Stimulated activated CD8-positive, alpha-beta memory T cell treated with anti-CD3 and anti-CD28 coated beads, Interleukin-2, amount 100 ng/mL, for 48 hours (primary cell): ENCODE measurements at regions not wholly inside any gene's neighbourhood (a gene's known extent, or its start where the extent isn't known, plus 50 kb on each side); places are given as distances from the start of the nearest gene placed in this dataset.

Experiments
- DNase-seq, 2 donors: peaks; one replicate each; pipeline ENCODE4 v3.0.0-alpha.2; 2020; ENCODE audit warnings: low read depth in 2 of 2

DNA sequence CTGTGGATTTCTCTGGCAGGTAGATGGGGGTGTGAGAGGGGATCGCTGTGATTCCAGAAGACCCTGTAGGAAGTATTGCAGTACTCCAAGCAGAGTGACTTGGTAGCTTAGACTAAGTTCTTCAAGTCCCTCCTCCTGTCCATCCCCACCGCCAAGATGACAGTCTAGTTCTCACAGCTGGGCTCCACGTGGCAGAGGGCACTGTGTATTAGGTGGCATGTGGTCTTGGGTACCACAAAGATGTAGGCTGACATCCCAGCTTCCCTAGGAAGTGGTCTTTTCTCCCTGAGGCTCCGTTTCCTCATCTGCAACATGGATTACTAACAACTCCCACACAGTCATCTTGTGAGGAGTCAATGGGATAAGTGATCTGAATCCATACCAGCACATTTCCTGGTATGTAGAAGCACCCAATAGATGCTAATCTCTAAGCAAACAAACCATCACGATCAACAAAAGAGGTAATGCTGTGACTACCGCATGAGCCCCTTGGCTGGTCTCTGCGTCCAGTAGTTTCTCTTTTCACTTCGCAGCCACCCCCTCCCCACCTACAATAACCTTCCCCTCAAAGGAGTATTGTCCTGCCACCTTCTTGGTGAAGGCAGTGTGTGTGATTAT, 349.1 kb upstream of the EEF2KMT start:
- no peak for DNase-seq

DNA sequence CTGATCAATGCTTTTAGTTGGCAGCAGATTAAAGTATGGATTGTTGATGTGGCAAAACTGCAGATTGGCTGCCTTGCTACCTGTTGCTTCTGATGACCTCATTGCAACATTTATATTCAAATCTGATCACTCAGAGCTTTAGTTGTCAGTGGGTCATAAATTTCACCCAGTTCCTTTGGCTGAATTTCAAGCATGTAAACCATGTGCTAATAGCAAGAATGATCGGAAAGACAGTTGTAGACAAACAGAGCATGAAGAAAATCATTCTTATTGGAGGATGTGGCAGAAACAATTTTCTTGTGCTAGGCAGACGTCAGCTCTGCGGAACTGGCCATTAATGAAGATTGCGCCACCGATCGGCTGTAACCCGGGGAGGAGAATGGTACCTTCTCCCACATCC, 346.6 kb upstream of the EEF2KMT start:
- no peak for DNase-seq

DNA sequence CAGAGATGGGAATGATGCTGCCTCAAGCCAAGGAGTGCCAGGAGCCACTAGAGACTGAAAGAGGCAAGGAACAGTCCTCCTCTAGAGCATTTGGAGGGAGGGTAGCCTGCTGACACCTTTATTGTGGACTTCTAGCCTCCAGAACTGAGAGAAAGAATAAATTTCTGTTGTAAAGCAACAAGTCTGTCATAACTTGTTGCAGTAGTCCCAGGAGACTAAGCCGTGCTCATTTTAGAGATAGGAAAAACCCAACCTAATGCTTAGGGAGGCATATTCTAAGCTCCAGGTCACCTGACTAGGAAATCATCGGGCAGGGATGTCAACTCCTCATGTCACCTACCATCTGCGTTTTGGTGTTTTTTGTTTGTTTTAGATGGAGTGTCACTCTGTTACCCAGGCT, 345.4 kb upstream of the EEF2KMT start:
- no peak for DNase-seq

DNA sequence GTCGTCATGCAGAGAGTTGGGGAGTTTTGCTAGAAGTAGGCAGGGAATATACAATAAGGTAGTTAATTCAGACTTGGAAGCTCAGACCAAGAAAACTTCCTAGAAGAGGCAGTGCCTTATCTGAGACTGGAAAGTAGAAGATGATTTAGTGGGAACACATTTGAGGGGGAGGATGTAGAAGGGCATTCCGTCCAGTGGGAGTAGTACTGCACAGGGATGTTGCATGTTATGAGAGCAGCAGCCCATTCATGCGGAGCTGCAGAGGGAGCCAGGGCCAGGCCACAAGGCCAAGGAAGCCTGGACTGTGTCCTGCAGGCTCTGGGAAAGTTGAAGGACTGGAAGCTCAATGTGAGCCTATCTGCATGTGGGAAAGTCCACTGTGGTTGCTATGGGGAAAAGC, 344.5 kb upstream of the EEF2KMT start:
- DNase-seq = no peak

DNA sequence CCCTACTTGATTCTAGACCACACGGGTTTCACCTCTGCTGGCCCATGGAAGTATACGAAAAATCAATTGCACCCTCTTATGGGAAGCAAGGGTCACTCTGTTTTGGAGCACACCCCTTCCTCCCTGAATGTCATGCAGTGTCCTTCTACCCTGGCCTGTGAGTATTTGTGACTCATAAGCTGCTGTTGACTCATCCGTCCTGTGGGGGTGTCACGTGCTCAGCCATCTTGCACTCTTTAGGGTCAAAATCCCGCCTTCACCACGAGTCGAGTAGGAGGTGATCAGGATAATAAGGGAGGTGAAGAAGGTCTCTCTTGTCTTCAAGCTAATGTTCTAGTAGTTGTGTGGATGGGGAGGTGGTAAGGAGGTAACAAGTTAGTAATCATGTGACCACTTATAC, 341.0 kb upstream of the EEF2KMT start:
- no peak for DNase-seq

DNA sequence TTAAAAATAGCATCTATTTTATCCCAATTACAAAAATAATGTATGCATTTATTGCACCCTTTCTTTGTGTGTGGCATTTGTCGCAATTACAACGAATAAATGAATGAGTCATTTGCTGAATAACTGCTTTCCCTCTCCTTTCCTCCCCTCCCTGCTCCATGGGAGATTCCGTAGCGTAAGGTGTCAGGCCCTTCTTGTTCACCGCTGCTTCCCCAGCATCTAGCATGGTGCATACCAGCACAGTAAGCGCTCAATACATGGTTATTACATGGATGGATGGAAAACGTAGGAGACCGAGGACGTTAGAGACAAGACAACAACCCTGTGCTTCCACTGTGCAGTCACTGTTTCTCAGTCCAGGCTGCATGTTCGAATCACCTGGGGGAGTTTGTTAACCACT, 336.0 kb upstream of the EEF2KMT start:
- DNase-seq = no peak

DNA sequence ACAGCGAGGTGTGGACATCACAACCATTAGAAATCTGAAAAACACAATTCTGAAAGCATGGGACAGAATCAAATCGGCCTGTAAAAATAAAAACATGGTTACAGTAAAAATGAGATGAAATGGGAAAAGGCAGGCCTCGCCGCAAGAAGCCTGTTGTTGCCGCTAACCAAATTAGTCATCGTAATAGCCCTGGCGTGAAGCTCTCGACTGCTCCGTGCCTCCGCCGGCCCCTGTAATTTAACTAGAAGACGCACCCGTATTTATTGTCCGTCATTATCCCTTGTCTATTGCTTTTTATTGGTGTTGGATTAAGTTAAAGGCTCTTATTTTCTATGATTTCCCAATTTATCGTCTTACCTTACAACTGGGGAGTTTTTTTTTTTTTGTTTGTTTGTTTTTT, 334.6 kb upstream of the EEF2KMT start:
- DNase-seq = no peak

DNA sequence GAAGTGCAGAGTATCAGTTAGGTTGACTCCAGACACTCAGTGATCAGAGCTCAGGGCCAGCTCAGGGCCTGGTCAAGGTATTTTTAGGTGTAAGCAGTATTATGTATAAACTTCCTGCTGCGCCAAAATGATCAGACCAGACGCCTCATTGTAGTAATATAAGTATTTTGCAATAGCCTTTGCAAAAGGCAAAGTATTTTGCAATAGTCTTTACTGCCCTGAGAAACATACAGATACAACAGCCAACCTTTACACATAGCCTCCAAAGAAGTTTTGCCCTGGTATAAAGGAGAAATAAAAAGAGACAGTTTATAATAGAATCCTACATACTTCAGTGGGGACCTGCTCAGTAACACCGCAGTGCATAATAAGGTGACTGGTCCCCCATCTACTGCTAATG, 333.0 kb upstream of the EEF2KMT start:
- DNase-seq = no peak

DNA sequence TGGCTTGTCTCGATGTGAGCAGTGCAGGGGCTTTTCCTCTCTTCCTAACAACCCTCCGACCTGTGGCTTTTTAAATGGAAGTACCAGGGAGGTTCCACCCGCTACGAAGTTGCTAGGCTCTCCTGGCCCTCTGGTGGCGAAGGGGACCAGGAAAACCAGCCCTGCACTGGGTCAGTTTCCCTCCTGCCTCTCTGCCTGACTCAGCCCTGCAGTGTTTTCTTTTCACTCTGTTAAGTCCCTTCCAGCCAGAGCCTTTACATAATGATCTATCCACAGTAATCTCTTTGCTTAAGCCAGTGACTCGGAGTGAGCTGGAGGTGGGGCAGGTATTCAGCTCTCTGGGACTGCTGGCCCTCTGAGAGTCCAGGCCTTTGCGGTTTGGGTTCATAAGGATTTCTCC, 331.3 kb upstream of the EEF2KMT start:
- no peak for DNase-seq

DNA sequence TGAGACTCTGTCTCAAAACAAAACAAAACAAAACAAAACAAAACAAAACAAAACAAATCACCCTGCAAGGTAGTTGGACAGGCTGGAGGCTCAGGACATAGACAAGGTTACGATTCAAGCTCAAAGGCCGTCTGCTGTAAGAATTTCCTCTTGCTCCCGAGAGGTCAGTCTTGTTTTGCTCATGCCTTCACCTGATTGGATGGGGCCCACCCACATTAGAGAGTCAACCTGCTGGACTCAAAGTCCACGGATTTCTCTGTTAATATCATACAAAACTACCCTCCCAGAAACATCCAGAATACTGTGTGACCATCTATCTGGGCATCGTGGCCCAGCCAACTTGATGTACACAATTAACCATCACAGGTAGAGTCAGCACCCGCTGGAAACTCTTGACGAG, 330.0 kb upstream of the EEF2KMT start:
- DNase-seq = no peak

DNA sequence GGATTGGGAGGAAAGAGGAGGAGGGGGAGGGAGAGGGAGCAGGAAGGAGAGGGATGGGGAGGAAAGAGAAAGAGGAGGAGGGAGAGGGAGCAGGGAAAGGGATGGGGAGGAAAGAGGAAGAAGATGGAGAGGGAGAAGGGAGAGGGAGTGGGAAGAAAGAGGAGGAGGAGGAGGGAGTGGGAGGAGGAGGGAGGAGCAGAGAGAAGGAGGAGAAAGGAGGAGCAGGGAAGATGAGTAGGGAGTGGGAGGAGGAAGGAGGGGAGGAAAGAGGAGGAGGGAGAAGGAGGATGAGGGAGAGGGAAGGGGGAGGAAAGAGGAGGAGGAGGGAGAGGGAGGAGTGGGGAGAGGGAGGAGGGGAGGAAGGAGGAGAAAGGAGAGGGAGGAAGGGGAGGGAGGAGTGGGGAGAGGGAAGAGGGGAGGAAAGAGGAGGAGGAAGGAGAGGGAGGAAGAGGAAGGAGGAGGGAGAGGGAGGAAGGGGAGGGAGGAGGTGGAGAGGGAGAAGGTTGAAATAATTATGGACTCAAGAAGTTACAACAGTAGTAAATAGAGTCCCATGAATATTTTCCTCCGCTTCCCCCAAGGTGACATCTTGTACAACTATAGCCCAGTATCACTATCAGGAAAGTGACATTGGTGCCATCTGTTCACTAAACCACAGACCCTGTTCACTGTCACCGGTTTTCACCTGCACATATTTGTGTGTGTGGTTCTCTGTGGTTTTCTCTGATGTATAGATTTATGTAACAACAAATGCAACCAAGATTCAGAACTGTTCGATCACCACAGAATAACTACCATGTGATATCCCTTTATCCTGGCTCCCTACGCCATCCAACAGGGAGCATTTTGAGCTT, 325.3 kb upstream of the EEF2KMT start:
- no peak for DNase-seq

DNA sequence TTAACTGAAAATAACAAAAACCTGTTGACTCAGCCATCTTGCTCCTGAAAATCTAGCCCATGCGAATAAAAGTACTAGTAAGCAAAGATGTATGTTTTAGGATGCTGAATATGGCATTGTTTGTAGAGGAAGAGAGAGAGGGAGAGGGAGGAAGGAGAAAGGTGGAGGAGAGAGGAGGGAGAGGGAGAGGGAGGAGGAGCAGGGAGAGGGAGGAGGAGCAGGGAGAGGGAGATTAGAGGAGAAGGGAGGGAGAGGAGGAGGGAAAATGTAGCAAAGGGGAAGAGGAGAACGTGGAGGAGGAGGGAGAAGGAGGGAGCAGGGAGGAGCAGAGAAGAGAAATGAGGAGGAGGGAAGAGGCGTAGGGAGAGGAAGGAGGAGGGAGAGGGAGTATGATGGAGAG, 324.5 kb upstream of the EEF2KMT start:
- DNase-seq = no peak

DNA sequence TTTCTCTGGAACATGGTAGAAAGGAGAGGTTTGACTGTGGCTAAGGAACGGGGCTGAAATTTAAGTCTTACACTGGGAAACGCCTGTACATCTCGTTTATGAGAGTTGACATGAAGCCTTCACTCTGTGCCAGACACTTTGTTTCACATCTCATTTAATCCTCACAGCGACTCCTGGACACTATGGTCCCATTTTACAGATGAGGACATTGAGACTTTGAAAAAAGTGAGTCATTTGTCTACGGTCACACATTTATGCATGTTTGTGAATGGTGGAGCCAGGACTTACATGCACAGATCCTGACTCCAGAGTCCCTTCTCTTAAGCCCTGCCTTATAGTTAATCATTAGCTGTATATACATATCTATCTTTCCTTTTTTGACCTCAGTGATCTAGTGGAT, 318.4 kb upstream of the EEF2KMT start:
- DNase-seq = no peak

DNA sequence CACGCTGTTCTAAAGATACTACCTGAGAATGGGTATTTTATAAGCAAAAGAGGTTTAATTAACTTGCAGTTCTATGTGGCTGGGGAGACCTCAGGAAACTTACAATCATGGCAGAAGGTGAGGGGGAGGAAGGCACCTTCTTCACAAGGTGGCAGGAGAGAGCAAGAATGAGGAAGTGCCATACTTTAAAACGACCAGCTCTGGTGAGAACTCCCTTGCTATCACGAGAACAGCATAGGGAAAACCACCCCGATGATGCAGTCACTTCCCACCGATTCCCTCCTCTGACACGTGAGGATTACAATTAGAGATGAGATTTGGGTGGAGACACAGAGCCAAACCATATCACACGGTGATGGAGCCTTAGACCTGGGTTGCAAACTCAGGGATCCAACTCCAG, 317.5 kb upstream of the EEF2KMT start:
- DNase-seq = no peak

DNA sequence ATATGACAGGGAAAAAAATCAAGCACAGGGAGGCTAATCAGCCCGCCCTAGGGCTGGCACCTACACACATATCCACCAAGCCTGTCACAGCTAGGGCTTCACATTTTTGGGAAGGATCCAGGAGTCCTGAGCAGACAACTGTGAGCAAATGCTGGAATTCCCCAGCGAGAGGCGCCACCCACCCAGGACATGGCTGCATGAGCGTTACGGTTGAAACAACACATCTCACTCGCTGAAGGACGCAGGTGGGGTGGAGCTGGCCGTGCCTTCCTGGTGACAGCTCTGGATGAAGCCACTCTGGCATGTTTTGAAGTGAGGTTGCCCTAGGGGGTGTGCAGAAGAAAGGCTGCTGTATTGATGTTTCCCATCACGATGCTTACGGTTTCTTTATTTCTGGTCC, 315.1 kb upstream of the EEF2KMT start:
- DNase-seq = no peak

DNA sequence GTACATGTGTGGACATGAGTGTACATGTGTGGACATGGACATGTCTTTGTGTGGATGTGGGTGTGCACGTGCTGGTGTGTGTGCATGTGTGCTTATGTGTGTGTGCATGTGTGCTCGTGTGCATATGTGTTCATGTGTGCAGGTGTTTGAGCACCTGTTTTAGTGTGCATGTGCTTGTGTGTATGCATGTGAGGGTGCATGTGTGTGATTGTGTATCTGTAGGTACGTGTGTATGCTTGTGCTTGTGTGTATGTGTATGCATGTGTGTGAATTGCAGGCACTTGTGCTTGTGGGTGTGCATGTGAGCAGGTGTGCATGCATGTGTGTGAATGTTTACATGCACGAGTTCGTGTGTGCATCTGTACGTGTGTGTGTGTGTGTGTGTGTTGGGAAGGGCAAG, 300.6 kb upstream of the EEF2KMT start:
- no peak for DNase-seq

DNA sequence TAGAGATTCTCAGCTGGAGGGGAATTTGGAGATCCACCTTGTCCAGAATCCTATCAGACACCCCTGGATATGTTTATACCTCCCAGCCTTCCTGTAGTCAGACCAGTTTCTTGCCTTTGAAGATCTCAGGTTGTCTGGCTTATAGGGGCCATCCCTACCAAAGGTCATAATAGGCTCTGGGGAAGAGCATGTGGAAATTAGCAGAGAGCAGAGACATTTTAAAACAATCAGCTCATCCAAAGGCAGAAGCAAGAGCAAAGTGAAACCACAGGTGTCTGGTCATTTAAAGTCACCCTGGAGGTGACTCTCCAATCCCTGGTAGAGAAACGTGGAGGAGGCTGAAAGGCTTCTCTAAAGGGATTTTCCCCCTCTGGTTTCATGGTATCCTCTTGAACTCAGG, 299.3 kb upstream of the EEF2KMT start:
- no peak for DNase-seq

DNA sequence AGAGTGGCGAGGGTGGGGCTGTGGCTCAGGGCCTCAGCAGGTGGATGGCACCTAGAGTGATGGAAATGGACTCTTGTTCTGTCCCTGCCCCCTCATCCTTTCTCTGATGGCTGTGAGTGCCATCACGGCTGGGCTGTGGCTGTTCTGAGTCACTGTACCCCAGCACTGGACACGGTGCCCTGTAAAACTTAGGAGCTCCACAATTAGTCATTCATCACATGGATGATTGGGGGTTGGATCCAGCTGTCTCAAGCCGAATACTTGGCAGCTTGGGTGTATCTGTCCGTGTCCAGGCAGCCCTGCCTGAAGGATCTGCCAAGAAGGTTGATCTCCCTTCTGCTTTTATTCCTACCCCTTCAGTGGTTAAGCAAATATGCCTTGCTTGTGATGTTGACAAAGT, 295.5 kb upstream of the EEF2KMT start:
- DNase-seq = no peak

DNA sequence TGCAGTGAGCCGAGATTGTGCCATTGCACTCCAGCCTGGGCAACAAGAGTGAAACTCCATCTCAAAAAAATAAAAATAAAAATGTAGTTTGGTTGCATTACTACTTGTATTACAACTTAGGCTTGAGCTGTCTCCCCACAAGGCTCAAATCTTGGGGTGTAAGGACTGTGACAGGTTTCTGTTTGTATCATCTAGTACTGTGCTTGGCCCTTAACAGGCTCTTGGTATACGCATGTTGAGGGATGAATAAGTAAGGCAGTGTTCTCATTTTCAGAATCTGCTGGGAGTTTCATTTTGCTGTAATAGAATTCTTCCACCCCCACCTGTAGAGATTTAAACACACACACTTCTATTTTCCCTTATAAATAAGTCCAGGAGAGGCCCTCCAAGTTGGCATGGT, 289.4 kb upstream of the EEF2KMT start:
- DNase-seq = no peak

DNA sequence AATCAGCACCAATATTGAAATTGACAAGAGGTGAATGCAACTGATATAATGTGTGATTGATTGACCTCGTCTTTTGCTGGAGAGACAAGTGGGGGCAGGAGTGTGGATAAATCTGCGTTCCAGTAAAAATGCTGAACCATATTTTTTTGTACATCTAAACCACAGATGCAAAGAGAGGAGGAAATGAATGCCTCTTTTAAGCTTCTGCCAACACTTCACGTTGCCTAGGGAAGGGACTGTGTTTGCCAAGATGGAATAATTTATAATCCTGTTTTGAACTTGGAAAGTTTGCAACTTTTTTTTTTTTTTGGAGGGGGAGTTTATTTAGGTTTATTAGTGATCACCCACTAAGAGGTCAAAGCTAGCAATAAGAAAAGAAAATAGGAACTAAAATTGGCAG, 288.2 kb upstream of the EEF2KMT start:
- no peak for DNase-seq

DNA sequence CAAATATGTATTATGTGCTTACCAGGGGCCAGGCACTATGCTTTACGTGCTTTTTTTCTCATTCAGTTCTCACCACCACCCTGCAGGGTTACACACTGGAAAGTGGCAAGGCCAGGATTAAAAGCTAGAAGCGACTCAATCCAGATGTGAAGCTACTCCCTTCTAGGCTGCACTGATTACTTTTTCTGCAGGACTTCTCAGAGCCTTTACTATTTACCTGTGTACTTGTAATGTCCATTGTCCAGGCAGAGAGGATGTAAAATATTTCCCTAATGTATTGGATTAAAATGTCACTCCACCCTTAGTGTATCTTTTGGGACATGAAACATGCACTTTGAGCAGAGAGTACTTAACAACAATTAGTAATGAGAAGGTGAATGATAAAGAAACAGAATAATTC, 287.5 kb upstream of the EEF2KMT start:
- no peak for DNase-seq

DNA sequence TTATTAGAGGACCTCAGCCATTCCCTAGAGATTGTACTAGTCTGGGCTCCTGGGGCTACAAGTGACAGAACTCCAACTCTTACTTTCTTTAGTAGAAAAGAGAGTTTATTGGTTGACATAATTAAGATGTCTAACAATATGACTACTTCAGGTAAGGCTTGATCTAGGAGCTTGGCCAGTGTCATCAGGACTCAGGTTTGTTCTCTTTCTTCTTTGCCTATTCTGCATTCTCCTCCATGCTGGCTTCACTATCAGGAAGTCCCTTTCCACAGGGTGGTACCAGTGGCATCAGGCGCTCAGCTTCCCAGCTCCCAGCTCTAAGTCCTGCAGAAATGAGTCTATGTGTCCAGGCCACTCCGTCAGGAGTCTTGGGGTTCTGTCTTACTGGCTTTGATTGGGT, 286.1 kb upstream of the EEF2KMT start:
- no peak for DNase-seq

DNA sequence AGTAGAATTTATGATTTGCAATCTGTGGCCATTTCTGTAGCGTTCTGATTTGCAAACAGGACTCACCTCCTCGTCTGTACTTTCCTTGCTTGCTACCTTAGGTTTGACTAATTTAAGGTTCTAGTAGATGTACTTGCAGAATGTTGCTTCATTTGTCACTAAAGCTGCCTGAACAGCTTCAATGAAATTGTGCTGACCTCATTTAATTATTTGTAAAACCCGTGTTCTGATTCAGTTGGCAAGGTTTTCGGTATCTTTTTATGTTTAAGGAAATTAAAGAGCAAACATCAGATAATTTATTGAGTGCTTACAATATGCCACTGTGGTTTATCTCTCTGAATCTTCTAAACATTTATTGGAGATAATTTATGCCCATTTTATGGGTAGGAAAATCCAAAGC, 284.9 kb upstream of the EEF2KMT start:
- no peak for DNase-seq

DNA sequence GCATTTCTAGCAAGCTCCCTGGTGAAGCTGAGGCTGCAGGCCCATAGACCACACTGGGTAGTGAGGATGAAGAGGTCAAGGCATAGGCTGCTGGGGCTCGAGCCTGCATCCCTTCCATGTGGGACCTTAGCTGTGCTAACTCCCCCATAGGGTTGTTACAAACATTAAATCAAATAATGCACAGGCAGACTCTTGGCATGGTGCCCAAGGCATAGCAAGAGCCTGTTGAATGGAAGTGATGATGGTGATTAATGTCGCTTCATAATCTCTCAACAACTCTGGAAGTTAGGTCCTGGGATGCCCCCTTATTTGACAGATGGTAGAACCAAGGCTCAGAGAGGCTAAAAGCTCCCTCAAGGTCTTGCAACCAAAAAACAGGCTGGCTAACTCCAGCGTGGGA, 283.9 kb upstream of the EEF2KMT start:
- no peak for DNase-seq
